Stimulated activated CD4-positive, alpha-beta T cell treated with anti-CD3 and anti-CD28 coated beads, Interleukin-2, amount 100 ng/mL, for 4 hours (primary cell): ENCODE measurements at regions not wholly inside any gene's neighbourhood (a gene's known extent, or its start where the extent isn't known, plus 50 kb on each side); places are given as distances from the start of the nearest gene placed in this dataset.
"Not testable (repeated sequence)": the region's sequence is repeated elsewhere in the genome, so short reads cannot be mapped to it uniquely, and the experiment has no call there.

Experiments used
- DNase-seq: peaks from one replicate; pipeline ENCODE4 v3.0.0-alpha.2; 2020; ENCODE audit warnings: low read depth

GRCh38 chr10:10043083-10043482 is 974.6 kb upstream of the CELF2 start:
- no peak for DNase-seq

DNA sequence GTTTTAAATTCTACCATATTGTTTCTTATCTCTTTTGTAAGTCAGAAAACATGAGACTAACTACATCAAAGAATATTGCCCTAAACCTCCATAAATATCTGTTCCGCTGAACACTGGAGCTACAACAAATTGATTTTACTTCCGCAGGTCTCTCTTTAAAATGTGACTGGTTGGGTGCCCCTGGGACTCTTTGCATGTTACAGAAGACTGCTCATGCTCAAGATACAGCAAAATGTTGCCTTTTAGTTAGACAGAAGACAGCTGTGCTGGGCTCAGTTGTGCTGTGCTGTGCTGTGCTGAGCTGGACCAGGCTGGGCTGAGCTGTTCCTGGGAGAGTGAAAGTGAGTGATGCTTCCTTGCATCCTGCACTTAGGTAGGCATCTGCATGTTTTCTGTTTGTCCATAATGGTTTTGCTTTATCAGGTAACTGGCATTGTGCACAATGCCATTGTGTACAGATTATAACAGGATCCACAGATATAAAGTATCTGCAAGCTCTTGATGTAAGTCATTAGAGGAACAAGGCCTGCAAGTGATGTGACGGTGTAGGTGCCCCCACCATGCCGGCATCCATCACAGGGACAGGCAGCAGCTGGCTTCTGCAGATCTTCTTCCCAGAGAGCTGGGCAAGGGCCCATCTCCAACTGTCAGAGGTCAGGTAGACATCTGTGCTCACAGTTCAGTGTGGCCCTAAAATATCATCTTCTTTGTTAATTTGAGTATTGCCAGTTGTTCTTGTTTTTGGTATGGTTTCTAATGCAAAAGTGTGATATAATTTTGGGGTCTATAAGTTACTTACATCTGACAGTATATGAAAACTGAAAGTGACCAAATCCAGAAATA is 972.5 kb upstream of the CELF2 start:
- no peak for DNase-seq

DNA sequence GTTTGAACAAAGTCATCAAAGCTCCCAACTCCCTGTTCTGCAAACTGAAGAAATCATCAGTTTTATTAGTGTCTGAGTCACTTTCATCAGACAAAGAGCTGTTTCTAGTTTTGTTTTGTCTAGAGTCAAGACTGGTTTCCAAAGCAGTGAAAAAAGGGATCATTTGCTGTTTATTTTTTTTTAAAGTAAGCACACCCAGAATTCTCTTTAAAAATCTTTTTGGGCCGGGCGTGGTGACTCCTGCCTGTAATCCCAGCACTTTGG is 972.0 kb upstream of the CELF2 start:
- no peak for DNase-seq

DNA sequence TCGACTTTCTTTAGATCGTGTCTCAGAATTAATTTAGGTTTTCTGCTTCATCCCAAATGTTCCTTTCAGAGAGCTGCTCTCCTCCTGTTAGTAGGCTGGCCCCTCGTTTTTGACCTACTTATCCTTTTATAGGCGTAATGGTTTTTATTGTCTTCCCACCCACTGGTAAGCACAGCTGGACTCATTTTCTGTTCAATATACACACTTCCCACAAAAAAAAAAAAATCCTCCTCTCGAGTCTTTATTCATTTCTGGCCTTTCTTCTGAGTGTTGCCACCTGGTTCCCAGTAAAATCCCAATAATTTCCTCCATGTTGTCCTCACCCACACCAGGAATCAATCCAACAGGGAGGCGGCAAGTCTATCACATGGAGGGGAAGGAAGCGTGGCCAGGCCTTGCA is 970.2 kb upstream of the CELF2 start:
- no peak for DNase-seq

DNA sequence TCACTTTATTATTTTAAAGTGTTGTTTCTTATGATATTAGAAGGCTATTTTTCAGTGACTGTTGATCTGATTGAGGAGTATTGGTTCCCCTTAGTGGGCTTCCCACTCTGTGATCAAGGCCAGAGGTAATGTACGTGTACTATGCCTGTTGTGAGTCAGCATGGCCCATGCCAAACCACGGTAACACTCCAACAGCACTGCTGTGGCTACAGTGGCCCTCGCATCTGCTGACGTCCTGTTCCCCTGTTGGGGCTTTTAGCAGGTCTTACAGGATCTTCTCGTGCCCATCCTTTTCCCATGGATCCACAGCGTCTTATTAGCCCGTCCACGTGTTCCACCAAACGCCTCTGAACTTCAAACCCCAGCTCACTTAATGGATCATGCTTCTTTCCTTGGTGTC is 964.6 kb upstream of the CELF2 start:
- DNase-seq, result no peak

- no peak for DNase-seq
These were observed 963.2 kb upstream of the CELF2 start for GRCh38 chr10:10054466-10054865.

DNA sequence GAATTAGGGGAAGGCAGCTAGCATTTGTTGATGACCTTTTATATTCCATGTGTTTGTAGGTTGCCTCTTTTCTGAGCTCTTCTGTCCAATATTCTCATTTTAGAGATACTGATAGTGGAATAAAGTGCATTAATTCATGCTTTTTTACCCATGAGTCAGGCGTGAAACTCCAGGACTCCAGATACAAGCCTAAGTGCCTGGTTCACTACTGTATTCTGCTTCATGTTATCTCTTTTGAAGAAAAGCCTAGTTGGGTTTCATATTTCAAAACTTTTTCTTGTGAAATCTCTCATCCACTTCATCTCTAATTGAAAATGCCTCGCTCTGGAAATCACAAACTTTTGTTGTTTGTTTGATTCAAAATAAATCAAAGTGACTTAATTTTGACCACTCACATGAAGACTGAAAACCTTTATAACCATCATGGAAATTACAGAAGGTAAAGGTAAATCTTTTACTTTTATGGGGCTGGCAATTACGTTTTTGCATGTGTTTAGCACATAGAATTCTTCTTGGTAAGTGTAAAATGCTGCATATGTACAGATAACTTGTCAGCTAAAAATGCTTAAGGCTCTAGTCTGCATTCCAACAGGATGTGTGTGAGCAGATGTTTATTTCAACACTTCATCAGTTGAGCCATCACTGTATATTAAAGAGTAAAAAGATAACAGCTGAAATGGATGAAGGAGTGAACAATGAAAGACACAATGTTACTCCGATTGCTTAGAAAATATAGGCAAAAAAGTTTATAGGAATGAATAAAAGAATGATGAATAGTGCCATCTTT is 961.8 kb upstream of the CELF2 start:
- DNase-seq, result no peak

GRCh38 chr10:10056961-10057360 is 960.7 kb upstream of the CELF2 start:
- DNase-seq, result no peak

DNA sequence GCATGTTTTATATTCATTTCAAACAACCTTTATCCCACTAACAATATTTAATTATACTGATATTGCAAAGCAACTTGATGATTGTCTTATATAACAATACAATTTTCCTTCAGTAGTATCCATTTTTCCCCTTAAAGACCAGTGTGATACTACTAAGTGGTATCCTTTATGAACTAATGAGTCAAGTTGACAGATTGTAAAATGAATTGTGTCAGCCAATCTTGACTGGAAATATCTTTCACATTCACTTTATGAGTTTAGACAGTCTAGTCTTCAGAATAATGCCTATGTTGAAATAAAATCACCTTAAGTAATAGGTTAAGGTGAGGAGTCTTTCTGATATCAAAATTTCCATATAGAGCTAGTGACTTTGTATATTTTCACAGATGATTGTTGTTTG is 950.0 kb upstream of the CELF2 start:
- DNase-seq, result no peak

- DNase-seq, result not testable (repeated sequence)
These were observed 942.8 kb upstream of the CELF2 start for GRCh38 chr10:10074847-10075246.

DNA sequence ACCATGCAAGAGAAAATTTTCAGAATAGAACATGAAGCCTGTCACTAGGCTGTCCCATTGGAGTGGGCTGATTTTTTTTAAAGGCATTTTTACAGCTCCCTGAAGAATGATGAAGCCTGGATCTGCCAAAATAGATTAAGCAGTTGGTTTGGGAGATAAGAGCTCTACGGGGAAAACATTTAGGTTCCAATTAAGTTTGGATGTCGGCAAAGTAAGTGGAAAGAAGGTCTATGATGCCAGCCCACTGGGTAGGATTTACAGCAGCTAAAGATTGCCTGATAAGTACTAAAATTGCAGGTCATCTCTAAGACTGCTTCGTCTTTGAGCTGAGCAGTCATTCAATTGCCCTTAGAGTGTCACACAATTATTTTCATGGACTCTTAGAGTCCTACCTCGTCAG is 939.2 kb upstream of the CELF2 start:
- DNase-seq, result no peak

GRCh38 chr10:10092581-10092980 is 925.1 kb upstream of the CELF2 start:
- no peak for DNase-seq

DNA sequence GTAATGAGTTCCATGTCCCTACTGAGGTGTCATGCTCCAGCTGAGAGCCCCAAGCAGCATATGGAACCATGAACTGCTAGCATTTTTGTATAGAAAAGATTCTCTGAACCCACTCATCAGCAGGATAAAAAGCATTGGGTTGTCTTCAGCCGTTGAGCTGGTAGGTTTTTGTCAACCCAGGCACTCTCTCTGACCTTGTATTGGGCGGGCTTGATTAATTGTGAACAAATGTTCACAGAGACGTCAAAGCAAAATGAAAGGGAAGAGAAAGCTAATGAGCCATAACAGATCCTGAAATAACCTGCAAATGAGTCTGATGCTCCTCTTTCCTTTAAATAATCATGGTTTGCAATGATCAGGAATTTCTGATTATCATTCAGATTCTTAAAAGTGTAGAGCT is 924.7 kb upstream of the CELF2 start:
- DNase-seq, result no peak

DNA sequence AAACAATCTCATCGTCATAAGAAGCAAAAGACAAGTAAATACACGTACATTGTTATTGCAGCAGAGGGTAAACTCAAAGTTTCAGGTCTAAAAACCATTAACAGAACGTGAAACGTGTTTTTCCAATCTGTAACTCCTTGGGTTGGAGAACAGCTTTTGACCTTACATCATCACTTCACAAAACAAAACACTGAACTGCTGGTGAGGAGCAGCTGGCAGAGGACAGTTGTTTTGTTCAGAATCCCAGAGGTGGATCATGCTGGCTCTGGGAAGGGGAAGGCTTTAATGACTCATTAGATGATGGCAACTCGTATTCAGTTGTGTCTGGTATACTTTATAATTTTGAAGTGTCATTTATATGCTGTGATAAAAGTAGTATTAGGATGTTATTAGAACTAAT is 923.0 kb upstream of the CELF2 start:
- DNase-seq, result no peak

- no peak for DNase-seq
These were observed 921.4 kb upstream of the CELF2 start for GRCh38 chr10:10096296-10096695.

- no peak for DNase-seq
These were observed 920.8 kb upstream of the CELF2 start for GRCh38 chr10:10096898-10097297.

GRCh38 chr10:10101106-10101505 is 916.6 kb upstream of the CELF2 start:
- no peak for DNase-seq

DNA sequence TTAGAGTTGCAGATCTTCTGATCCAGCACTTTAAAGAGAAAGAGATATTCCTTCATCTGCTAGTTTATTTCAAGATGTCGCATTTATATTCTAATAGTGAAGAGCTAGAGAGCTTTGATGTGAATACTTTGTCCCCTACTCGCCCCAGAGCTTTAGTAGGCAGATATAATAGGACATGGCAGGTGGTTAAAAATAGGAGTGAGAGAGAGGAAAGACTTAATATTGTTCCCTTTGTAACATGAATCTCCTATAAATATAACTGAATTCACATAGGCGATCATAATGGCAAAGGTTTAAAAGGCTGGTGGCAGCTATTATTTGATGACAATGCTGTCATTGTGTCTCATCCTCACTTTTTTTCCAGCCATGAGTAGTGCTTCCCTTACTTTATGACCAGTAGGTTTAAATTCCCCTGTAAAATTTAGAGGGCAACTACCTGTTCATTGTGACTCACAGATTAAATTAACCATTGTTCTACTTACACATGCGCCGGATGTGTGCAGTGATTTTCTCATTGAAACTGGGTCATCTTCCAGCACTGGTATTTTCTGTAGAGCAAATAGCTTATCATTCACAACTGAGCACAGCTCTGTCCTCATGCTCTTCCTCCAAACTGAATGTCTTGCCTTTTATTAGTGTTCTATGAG is 906.7 kb upstream of the CELF2 start:
- no peak for DNase-seq

- DNase-seq, result no peak
These were observed 899.5 kb upstream of the CELF2 start for GRCh38 chr10:10118131-10118530.

DNA sequence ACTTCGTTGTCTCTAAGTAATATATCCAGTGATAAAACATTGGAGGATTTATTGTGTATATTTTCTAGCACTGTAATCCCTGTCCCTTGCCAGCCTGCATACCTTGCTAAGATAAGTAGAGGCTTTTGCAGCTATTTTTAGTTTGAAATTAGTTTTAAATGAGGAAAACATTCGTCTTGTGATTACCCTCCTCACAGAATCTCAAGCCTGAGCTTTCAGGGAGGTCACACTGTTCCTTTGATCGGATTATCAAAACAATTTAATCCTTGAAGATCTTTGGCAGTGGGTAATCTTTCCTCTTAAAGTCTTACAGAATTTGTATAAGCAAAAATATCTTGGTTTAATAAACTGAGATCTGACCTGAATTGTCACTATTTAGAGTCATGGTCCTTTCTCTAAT is 897.0 kb upstream of the CELF2 start:
- no peak for DNase-seq

DNA sequence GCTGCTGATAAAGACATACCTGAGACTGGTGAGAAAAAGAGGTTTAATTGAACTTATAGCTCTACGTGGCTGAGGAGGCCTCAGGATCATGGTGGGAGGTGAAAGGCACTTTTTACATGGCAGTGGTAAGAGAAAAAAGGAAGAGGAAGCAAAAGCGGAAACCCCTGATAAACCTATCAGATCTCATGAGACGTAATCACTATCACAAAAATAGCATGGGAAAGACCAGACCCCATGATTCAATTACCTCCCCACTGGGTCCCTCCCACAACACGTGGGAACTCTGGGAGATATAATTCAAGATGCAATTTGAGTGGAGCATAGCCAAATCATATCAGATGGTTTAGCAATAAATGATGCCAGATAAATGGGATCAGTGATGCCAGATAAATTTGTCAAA is 892.0 kb upstream of the CELF2 start:
- no peak for DNase-seq

DNA sequence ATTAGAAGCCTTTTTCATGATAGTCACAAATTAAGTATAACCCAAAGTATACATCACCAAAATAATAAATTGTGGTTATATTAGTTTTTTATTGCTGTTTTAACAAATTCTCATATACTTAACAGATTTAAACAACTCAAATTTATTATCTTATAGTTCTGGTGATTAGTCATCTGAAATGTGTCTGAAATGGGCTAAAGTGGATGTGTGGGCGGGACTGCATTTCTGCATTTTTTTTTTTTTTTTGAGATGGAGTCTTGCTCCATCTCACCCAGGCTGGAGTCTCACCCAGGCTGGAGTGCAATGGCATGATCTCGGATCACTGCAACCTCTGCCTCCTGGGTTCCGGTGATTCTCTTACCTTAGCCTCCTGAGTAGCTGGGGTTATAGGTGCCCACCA is 891.5 kb upstream of the CELF2 start:
- no peak for DNase-seq

DNA sequence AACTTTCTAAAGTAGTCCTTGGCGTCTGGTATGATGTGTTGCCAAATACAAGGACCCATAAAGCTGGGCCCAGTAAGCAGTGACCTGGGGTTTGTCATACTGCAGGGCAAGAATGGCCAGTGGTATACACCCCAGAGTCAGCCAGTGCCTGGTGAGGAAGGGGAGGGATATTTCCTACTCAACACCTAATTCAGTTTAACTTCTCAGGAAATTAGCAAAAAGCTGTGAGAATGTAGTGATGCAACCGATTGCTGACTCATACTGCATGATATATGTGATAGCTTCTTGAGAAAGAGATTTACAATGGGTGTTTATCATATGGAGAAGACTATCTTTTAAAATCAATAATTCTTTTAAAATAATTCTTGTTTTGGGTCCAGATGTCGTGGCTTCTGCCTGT is 889.3 kb upstream of the CELF2 start:
- DNase-seq, result no peak
